Superior temporal gyrus (tissue), 1 donor: ENCODE measurements at regions not wholly inside any gene's neighbourhood (a gene's known extent, or its start where the extent isn't known, plus 50 kb on each side); places are given as distances from the start of the nearest gene placed in this dataset.

Source experiments
- DNase-seq: peaks from one replicate; pipeline ENCODE4 v3.0.0-alpha.2; 2016; ENCODE audit errors: extremely low spot score

GRCh38 chr4:185893500-185893899 lies 81.5 kb upstream of the SORBS2 start:
- DNase-seq, result no peak

- DNase-seq, result no peak
These were observed 82.5 kb upstream of the SORBS2 start for GRCh38 chr4:185894481-185894880.

GRCh38 chr4:185895351-185895750 lies 83.4 kb upstream of the SORBS2 start:
- no peak for DNase-seq

- DNase-seq, result no peak
These were observed 83.9 kb upstream of the SORBS2 start for GRCh38 chr4:185895866-185896265.

GRCh38 chr4:185896817-185897488 lies 85.0 kb upstream of the SORBS2 start:
- no peak for DNase-seq

- no peak for DNase-seq
These were observed 86.4 kb upstream of the SORBS2 start for GRCh38 chr4:185898413-185898812.

GRCh38 chr4:185899833-185900232 lies 87.8 kb upstream of the SORBS2 start:
- DNase-seq, result no peak

- no peak for DNase-seq
These were observed 90.7 kb upstream of the SORBS2 start for GRCh38 chr4:185902654-185903053.

GRCh38 chr4:185903205-185903604 lies 91.2 kb upstream of the SORBS2 start:
- no peak for DNase-seq

GRCh38 chr4:185904381-185904780 lies 92.4 kb upstream of the SORBS2 start:
- DNase-seq, result no peak

- DNase-seq, result no peak
These were observed 98.0 kb upstream of the SORBS2 start for GRCh38 chr4:185909972-185910371.

- no peak for DNase-seq
These were observed 99.6 kb upstream of the SORBS2 start for GRCh38 chr4:185911556-185912064.

- DNase-seq, result no peak
These were observed 100.8 kb upstream of the SORBS2 start for GRCh38 chr4:185912779-185913178.

- DNase-seq, result no peak
These were observed 102.7 kb upstream of the SORBS2 start for GRCh38 chr4:185914583-185915199.

- DNase-seq, result no peak
These were observed 103.3 kb upstream of the SORBS2 start for GRCh38 chr4:185915271-185915670.

GRCh38 chr4:185915817-185916216 lies 103.8 kb upstream of the SORBS2 start:
- DNase-seq, result no peak

GRCh38 chr4:185916231-185916630 lies 104.2 kb upstream of the SORBS2 start:
- DNase-seq, result no peak

- no peak for DNase-seq
These were observed 104.7 kb upstream of the SORBS2 start for GRCh38 chr4:185916683-185917082.

GRCh38 chr4:185919107-185919506 lies 107.1 kb upstream of the SORBS2 start:
- DNase-seq, result peak; percentile 53

GRCh38 chr4:185920171-185920570 lies 108.2 kb upstream of the SORBS2 start:
- DNase-seq, result no peak

- DNase-seq, result no peak
These were observed 108.8 kb upstream of the SORBS2 start for GRCh38 chr4:185920691-185921260.

GRCh38 chr4:185921583-185922555 lies 109.9 kb upstream of the SORBS2 start:
- no peak for DNase-seq
